Esophagus muscularis mucosa (tissue), 4 donors: ENCODE measurements at regions not wholly inside any gene's neighbourhood (a gene's known extent, or its start where the extent isn't known, plus 50 kb on each side); places are given as distances from the start of the nearest gene placed in this dataset.

Experiments
- EP300 ChIP-seq: sonication (generic); formaldehyde crosslinking; IDR thresholded peaks from one replicate; pipeline ENCODE4 v1.6.1; 2017; ENCODE audit warnings: antibody characterized with exemption
- POLR2AphosphoS5 ChIP-seq, 2 donors: sonication (generic); formaldehyde crosslinking; IDR thresholded peaks; one replicate each; pipeline ENCODE4 v1.6.1; 2017; ENCODE audit warnings: antibody characterized with exemption in 2 of 2
- TF ChIP-seq, protein P1 (sequence below), 3 experiments: fragments of 200-600 bp in 2 of 3; fragments of 450-650 bp in 1 of 3; sonication (generic) in 2 of 3; IDR thresholded peaks; one replicate each; pipeline ENCODE4 v1.5.1; 2017 to 2019; ENCODE audit warnings: antibody characterized with exemption in 3 of 3, mild to moderate bottlenecking in 2 of 3, moderate library complexity in 1 of 3

DNA sequence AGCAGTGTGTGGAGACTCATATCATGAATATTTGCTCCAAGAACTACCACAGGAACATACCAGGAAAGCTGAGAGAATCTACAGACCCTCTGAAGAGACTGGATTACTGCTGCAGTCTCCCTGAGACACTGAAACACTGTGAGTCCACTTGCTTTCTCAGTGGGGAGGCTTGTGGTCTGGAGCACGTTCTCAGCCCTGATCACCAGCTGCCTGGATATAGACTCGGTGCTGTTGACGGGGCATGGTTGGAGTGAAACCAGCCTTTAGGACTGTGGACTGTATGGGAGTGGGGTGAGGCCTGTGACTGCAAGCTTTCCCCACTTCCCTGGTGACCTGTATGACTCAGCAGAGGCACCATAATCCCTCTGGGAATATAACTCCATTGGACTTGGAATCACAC is 525.8 kb upstream of the FBXO33 start:
- TF ChIP-seq POLR2AphosphoS5 (IDR thresholded peaks at IDR 0.05) (no peak), EP300 (no peak)
- TF ChIP-seq, protein P1, sequence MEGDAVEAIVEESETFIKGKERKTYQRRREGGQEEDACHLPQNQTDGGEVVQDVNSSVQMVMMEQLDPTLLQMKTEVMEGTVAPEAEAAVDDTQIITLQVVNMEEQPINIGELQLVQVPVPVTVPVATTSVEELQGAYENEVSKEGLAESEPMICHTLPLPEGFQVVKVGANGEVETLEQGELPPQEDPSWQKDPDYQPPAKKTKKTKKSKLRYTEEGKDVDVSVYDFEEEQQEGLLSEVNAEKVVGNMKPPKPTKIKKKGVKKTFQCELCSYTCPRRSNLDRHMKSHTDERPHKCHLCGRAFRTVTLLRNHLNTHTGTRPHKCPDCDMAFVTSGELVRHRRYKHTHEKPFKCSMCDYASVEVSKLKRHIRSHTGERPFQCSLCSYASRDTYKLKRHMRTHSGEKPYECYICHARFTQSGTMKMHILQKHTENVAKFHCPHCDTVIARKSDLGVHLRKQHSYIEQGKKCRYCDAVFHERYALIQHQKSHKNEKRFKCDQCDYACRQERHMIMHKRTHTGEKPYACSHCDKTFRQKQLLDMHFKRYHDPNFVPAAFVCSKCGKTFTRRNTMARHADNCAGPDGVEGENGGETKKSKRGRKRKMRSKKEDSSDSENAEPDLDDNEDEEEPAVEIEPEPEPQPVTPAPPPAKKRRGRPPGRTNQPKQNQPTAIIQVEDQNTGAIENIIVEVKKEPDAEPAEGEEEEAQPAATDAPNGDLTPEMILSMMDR (IDR thresholded peaks at IDR 0.05), result no peak
